Smooth muscle cell (in vitro differentiated cells): ENCODE measurements at regions not wholly inside any gene's neighbourhood (a gene's known extent, or its start where the extent isn't known, plus 50 kb on each side); places are given as distances from the start of the nearest gene placed in this dataset.
"Not testable (repeated sequence)": the region's sequence is repeated elsewhere in the genome, so short reads cannot be mapped to it uniquely, and the experiment has no call there.

ENCODE experiments used
- DNase-seq: peaks from one replicate; lab custom pipeline; 2025; ENCODE audit not compliant: unreplicated experiment; lab: John Stamatoyannopoulos, UW
- H2AFZ ChIP-seq: fragments of 200-600 bp; sonication (generic); 2 replicates; pipeline ENCODE4 v1.6.0; 2016; ENCODE audit warnings: antibody characterized with exemption, low read depth, mild to moderate bottlenecking
- H3F3A ChIP-seq: fragments of 200-600 bp; sonication (generic); 2 replicates; pipeline ENCODE4 v1.6.0; 2017; ENCODE audit warnings: antibody characterized with exemption, low read depth
- H3K27ac ChIP-seq: fragments of 200-600 bp; sonication (generic); 2 replicates; pipeline ENCODE4 v1.5.1; 2016; ENCODE audit warnings: low read depth, mild to moderate bottlenecking
- H3K27me3 ChIP-seq: fragments of 200-600 bp; sonication (generic); 2 replicates; pipeline ENCODE4 v1.6.1; 2016; ENCODE audit warnings: low read depth, mild to moderate bottlenecking
- H3K36me3 ChIP-seq: fragments of 200-600 bp; sonication (generic); 2 replicates; pipeline ENCODE4 v1.5.1; 2016; ENCODE audit warnings: low read depth
- H3K4me1 ChIP-seq: fragments of 200-600 bp; sonication (generic); 2 replicates; pipeline ENCODE4 v1.5.1; 2016; ENCODE audit warnings: low read depth
- H3K4me2 ChIP-seq: fragments of 200-600 bp; sonication (generic); 2 replicates; pipeline ENCODE4 v1.6.0; 2016; ENCODE audit warnings: mild to moderate bottlenecking
- H3K4me3 ChIP-seq: fragments of 200-600 bp; sonication (generic); 2 replicates; pipeline ENCODE4 v1.5.1; 2016; ENCODE audit warnings: mild to moderate bottlenecking
- H3K79me2 ChIP-seq: fragments of 200-600 bp; sonication (generic); 2 replicates; pipeline ENCODE4 v1.6.0; 2016; ENCODE audit warnings: low read depth, mild to moderate bottlenecking
- H3K9ac ChIP-seq: fragments of 200-600 bp; sonication (generic); 2 replicates; pipeline ENCODE4 v1.6.0; 2016; ENCODE audit warnings: low read depth
- H3K9me3 ChIP-seq: fragments of 200-600 bp; sonication (generic); replicated peaks from 2 replicates; pipeline ENCODE4 v1.5.1; 2016; ENCODE audit warnings: low read depth
- H4K20me1 ChIP-seq: fragments of 200-600 bp; sonication (generic); 2 replicates; pipeline ENCODE4 v1.6.0; 2016; ENCODE audit warnings: low read depth
- CTCF ChIP-seq: fragments of 200-600 bp; sonication (generic); IDR thresholded peaks from 2 replicates; pipeline ENCODE4 v1.5.1; 2017; ENCODE audit warnings: borderline replicate concordance, mild to moderate bottlenecking, antibody characterized with exemption; ENCODE audit not compliant: insufficient read depth, poor library complexity, severe bottlenecking
- WGBS: methylation state at CpG from one replicate; pipeline ENCODE4 v1.1.7; 2016; ENCODE audit warnings: low lambda C conversion rate; 5-methylcytosine and 5-hydroxymethylcytosine counted together

GRCh38 chr3:187889106-187889505 lies 143.8 kb upstream of the BCL6 start:
- Histone ChIP-seq H2AFZ (no peak overlapping the region), H3K27me3 (no peaks in the 10 kb centered on the region), H3F3A (no peaks in the 10 kb centered on the region), H3K4me3 (no peak overlapping the region), H3K27ac (no peak overlapping the region), H3K79me2 (no peaks in the 10 kb centered on the region), H4K20me1 (no peaks in the 10 kb centered on the region), H3K9ac (no peak overlapping the region), H3K4me1 (peaks cover 4% of the 10 kb centered on the region), H3K36me3 (no peaks in the 10 kb centered on the region), H3K4me2 (no peak overlapping the region), H3K9me3 (no peaks in the 10 kb centered on the region)
- DNase-seq: no peak
- 93% methylated on average over 4 of the region's 4 CpGs for WGBS
- TF ChIP-seq CTCF: no peak

DNA sequence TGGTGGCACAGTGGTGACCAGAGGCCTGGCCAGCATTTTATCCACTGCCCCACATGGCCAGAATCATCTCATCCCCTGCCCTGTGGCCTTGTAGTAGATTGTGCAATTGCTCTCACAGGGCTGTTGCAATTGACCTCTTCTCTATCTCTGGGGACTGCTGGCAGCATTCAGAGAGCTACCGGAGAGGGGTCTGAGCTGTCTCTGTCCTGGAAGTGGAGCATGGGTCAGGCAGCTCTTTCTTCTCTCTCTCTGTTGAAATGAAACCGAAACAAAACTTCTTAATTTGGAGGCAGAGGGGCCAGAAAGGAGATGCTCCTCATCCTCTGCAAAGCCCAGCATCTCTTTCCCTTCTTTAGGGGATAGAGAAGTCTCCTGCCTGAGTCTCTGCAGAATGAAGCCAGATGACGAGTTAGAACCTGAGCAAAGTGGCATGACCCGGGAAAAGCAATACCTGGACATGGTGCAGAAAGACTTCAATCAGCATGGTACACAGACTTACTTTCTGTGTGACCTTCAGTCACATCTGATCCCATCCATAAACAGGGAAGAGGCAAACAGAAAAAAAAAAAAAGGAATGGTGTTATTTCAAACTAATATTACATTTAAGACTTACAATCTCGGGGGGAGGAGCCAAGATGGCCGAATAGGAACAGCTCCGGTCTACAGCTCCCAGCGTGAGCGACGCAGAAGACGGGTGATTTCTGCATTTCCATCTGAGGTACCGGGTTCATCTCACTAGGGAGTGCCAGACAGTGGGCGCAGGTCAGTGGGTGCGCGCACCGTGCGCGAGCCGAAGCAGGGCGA lies 144.5 kb upstream of the BCL6 start:
- no peak overlapping the region for H3K9ac ChIP-seq
- no peaks in the 10 kb centered on the region for H3K36me3 ChIP-seq
- H3F3A ChIP-seq: no peaks in the 10 kb centered on the region
- no peak overlapping the region for H3K27ac ChIP-seq
- TF ChIP-seq CTCF: no peak
- no peak for DNase-seq
- H3K4me1 ChIP-seq: peaks cover 4% of the 10 kb centered on the region
- H3K27me3 ChIP-seq: no peaks in the 10 kb centered on the region
- H3K9me3 ChIP-seq: no peaks in the 10 kb centered on the region
- H3K79me2 ChIP-seq: no peaks in the 10 kb centered on the region
- peak overlapping the region; percentile 12 for H2AFZ ChIP-seq
- no peaks in the 10 kb centered on the region for H4K20me1 ChIP-seq
- WGBS: 83% methylated on average over 20 of the region's 20 CpGs
- H3K4me2 ChIP-seq: peak overlapping the region; percentile 39
- H3K4me3 ChIP-seq: peak overlapping the region; percentile 25

- not testable (repeated sequence) for H3K9me3 ChIP-seq, H3K27ac ChIP-seq, H3F3A ChIP-seq, DNase-seq, H3K36me3 ChIP-seq, H4K20me1 ChIP-seq, H3K27me3 ChIP-seq, H3K4me1 ChIP-seq, H3K79me2 ChIP-seq, H3K9ac ChIP-seq, H2AFZ ChIP-seq
- WGBS: 72% methylated on average over 15 of the region's 15 CpGs
- peak overlapping the region; percentile 39 for H3K4me2 ChIP-seq
- peak overlapping the region; percentile 25 for H3K4me3 ChIP-seq
Observed at GRCh38 chr3:187890405-187890752, 145.1 kb upstream of the BCL6 start.

DNA sequence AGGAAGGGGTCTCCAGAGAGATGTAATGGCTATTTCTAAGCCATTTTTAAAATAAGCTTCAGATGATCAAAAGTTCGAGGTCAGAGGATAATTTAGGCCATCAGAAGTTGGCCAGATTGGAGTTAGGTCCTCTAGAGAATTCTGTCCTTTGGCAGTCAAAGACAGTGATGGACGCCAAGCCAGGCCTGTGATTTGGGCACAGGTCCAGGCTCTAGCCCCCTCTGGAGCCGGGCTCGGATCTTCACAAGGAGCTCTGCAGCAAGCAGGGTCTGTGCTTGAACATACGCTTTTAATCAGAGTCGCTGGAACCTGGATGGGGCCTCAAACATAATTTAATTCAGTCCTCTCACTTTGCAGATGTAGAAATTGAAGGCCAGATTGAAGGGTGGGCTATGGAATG lies 151.4 kb upstream of the BCL6 start:
- no peaks in the 10 kb centered on the region for H3F3A ChIP-seq
- no peaks in the 10 kb centered on the region for H4K20me1 ChIP-seq
- no peak for TF ChIP-seq CTCF
- H3K4me1 ChIP-seq: no peaks in the 10 kb centered on the region
- no peak overlapping the region for H2AFZ ChIP-seq
- no peak overlapping the region for H3K4me2 ChIP-seq
- 91% methylated on average over 6 of the region's 6 CpGs for WGBS
- H3K4me3 ChIP-seq: no peak overlapping the region
- DNase-seq: no peak
- H3K27ac ChIP-seq: no peak overlapping the region
- H3K9me3 ChIP-seq: no peaks in the 10 kb centered on the region
- H3K79me2 ChIP-seq: no peaks in the 10 kb centered on the region
- no peaks in the 10 kb centered on the region for H3K36me3 ChIP-seq
- no peak overlapping the region for H3K9ac ChIP-seq
- peaks cover 5% of the 10 kb centered on the region for H3K27me3 ChIP-seq
